Keratinocyte (primary cell): ENCODE measurements at regions not wholly inside any gene's neighbourhood (a gene's known extent, or its start where the extent isn't known, plus 50 kb on each side); places are given as distances from the start of the nearest gene placed in this dataset.

Experiments used
- EZH2 ChIP-seq: IDR thresholded peaks from one replicate; pipeline ENCODE4 v1.6.1; 2012; ENCODE audit warnings: inconsistent platforms, mild to moderate bottlenecking, low read length, moderate library complexity
- TF ChIP-seq, protein P1 (sequence below), 3 experiments: IDR thresholded peaks in 1 of 3; conservative IDR thresholded peaks in 1 of 3; optimal IDR thresholded peaks in 1 of 3; 2 replicates in 2 of 3; 3 replicates in 1 of 3; pipeline versions ENCODE3 to v1.5.1; 2011; ENCODE audit warnings: low read length in 3 of 3, mild to moderate bottlenecking in 3 of 3, moderate library complexity in 2 of 3, control low read depth in 1 of 3, inconsistent platforms in 1 of 3; ENCODE audit not compliant: insufficient read depth in 2 of 3; ENCODE audit errors: extremely low read depth in 1 of 3

DNA sequence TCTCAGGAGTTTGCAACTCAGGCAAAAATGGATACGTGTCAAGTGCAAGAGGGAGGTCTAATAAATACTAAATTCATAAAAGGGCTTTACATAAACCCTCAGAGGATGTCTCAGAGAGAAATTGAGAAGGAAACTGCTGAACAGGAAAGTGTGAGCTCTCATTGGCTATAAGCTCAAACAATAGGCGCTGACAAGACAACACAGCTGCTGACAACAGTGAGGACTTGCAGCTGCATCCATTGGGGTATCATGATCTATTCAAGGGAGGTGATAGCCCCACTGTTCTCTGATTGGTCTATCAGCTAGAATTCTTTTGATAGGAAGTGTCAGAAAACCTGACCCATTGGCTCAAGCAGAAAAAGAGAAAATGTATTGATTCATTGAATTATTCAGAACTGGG, 187.2 kb downstream of the CBLN1 start:
- TF ChIP-seq, protein P1, sequence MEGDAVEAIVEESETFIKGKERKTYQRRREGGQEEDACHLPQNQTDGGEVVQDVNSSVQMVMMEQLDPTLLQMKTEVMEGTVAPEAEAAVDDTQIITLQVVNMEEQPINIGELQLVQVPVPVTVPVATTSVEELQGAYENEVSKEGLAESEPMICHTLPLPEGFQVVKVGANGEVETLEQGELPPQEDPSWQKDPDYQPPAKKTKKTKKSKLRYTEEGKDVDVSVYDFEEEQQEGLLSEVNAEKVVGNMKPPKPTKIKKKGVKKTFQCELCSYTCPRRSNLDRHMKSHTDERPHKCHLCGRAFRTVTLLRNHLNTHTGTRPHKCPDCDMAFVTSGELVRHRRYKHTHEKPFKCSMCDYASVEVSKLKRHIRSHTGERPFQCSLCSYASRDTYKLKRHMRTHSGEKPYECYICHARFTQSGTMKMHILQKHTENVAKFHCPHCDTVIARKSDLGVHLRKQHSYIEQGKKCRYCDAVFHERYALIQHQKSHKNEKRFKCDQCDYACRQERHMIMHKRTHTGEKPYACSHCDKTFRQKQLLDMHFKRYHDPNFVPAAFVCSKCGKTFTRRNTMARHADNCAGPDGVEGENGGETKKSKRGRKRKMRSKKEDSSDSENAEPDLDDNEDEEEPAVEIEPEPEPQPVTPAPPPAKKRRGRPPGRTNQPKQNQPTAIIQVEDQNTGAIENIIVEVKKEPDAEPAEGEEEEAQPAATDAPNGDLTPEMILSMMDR (optimal IDR thresholded peaks at IDR 0.05 in 1 of 3, IDR thresholded peaks at IDR 0.05 in 1 of 3, conservative IDR thresholded peaks at IDR 0.05 in 1 of 3; ENCODE audit: extremely low read depth in 1 of 3, insufficient read depth in 2 of 3, low read length in 3 of 3), result no peak
- no peak for TF ChIP-seq EZH2
